PFSK-1 (cell line): ENCODE measurements at regions not wholly inside any gene's neighbourhood (a gene's known extent, or its start where the extent isn't known, plus 50 kb on each side); places are given as distances from the start of the nearest gene placed in this dataset.

ENCODE experiments used
- FOXP2 ChIP-seq: optimal IDR thresholded peaks from 2 replicates; pipeline ENCODE3; 2011; ENCODE audit warnings: borderline replicate concordance, control low read depth, inconsistent platforms; ENCODE audit not compliant: insufficient read depth; ENCODE audit errors: extremely low read length, extremely low read depth
- POLR2AphosphoS5 ChIP-seq: IDR thresholded peaks from 2 replicates; pipeline ENCODE4 v1.6.1; 2012; ENCODE audit warnings: low read depth, mild to moderate bottlenecking, control low read depth, low read length, moderate library complexity
- REST ChIP-seq, 2 experiments: IDR thresholded peaks; 2 replicates each; pipeline versions ENCODE4 v1.6.1 to v1.8.0; 2011 to 2012; ENCODE audit warnings: low read depth in 2 of 2, low read length in 2 of 2, control low read depth in 1 of 2, inconsistent platforms in 1 of 2, mild to moderate bottlenecking in 1 of 2, moderate library complexity in 1 of 2; ENCODE audit not compliant: insufficient read depth in 1 of 2
- SIN3A ChIP-seq: IDR thresholded peaks from 2 replicates; pipeline ENCODE4 v1.6.1; 2012; ENCODE audit warnings: mild to moderate bottlenecking, low read length, moderate library complexity, borderline replicate concordance; ENCODE audit not compliant: insufficient read depth
- TAF1 ChIP-seq: IDR thresholded peaks from 2 replicates; pipeline ENCODE4 v1.6.1; 2012; ENCODE audit warnings: low read length, control low read depth, borderline replicate concordance; ENCODE audit not compliant: insufficient read depth

- TF ChIP-seq POLR2AphosphoS5 (no peak), TAF1 (no peak)
Measured at GRCh38 chr2:145023334-145023934, 503.5 kb upstream of the ZEB2 start.

GRCh38 chr2:145022666-145023333, 502.9 kb upstream of the ZEB2 start:
- TF ChIP-seq REST (IDR thresholded peaks at IDR 0.05; ENCODE audit: insufficient read depth in 1 of 2, low read depth in 2 of 2, low read length in 2 of 2) (no peak), SIN3A (no peak), FOXP2 (no peak), TAF1 (no peak), POLR2AphosphoS5 (no peak)

- TF ChIP-seq REST (IDR thresholded peaks at IDR 0.05; ENCODE audit: insufficient read depth in 1 of 2, low read depth in 2 of 2, low read length in 2 of 2): no peak
Measured at GRCh38 chr2:145021962-145022665, 502.2 kb upstream of the ZEB2 start.

- no peak for TF ChIP-seq TAF1
- no peak for TF ChIP-seq FOXP2
- TF ChIP-seq SIN3A: no peak
- no peak for TF ChIP-seq POLR2AphosphoS5
Measured at GRCh38 chr2:145020694-145021093, 500.8 kb upstream of the ZEB2 start.

- TF ChIP-seq FOXP2 (no peak), POLR2AphosphoS5 (no peak), TAF1 (no peak), REST (IDR thresholded peaks at IDR 0.05; ENCODE audit: insufficient read depth in 1 of 2, low read depth in 2 of 2, low read length in 2 of 2) (no peak), SIN3A (no peak)
Measured at GRCh38 chr2:145020139-145020538, 500.2 kb upstream of the ZEB2 start.

GRCh38 chr2:145018502-145018901, 498.6 kb upstream of the ZEB2 start:
- TF ChIP-seq SIN3A: no peak
- TF ChIP-seq FOXP2: peak; percentile 29
- TF ChIP-seq REST (IDR thresholded peaks at IDR 0.05; ENCODE audit: insufficient read depth in 1 of 2, low read depth in 2 of 2, low read length in 2 of 2): no peak
- no peak for TF ChIP-seq POLR2AphosphoS5
- no peak for TF ChIP-seq TAF1
